HG03520 (cell line): ENCODE measurements at regions not wholly inside any gene's neighbourhood (a gene's known extent, or its start where the extent isn't known, plus 50 kb on each side); places are given as distances from the start of the nearest gene placed in this dataset.

Source experiments
- ATAC-seq: cut with Tn5 transposase; IDR thresholded peaks from one replicate; pipeline ENCODE4 v1.9.1; 2021; ENCODE audit warnings: mild to moderate bottlenecking, moderate library complexity; ENCODE audit not compliant: unreplicated experiment

DNA sequence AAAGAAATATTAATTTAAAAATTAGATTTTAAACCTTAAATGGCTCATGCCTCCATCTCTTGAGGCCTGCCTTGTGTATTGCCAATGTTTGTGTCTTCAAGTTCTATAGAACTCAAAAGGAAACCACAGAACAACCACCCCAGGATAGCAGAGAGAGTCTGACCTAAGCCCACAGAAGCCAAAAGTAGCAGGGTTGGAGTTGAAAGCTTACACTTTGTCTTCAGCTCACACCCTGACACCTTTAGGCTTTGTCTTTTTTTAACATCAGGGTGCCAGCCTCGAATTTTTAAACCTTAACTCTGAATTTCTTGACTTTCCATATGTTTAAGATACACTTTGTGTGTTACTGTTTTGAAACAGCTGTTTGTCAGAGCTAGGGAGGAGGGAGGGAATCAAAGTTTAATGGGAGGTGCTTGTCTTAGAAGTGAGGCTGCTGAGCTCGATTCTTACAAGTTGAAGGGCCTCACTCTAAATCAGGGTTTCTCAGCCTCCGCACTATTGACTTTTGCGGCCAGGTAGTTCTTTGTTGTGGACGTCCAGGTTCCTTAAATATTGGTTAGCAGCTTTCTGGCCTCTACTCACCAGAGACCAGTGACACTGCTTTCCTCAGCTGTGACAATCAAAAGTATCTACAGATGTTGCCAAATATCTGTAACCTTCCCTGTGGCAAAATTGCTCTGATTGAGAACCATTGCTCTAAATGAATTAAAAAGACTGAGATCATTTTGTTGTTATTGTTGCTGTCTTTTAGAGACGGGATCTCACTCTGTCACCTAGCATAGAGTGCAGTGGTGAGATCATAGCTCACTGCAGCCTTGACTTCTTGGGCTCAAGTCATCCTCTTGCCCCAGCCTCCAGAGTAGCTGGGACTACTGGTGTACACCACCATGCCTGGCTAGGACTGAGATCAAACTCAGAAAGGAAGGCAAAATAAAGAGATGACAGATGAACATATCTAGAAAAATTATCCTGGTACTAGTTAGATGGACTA lies 139.2 kb upstream of the EOMES start:
- ATAC-seq = no peak

DNA sequence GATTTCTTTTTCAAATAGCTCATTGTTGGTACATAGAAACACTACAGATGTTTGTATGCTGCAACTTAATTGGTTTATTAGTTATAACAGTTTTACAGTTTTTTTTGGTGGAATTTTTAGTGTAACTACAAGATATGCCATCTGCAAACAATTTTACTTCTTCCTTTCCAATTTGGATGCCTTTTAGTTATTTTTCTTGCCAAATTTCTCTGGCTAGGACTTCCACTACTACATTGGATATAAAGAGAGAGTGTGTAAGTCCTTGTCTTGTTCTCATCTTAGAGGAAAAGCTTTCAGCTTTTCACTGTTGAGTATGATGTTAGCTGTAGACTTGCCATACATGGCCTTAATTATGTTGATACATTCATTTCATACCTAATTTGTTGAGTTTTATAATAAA lies 143.6 kb upstream of the EOMES start:
- no peak for ATAC-seq

- ATAC-seq = no peak
These were observed 147.0 kb upstream of the EOMES start for GRCh38 chr3:27869152-27869551.

DNA sequence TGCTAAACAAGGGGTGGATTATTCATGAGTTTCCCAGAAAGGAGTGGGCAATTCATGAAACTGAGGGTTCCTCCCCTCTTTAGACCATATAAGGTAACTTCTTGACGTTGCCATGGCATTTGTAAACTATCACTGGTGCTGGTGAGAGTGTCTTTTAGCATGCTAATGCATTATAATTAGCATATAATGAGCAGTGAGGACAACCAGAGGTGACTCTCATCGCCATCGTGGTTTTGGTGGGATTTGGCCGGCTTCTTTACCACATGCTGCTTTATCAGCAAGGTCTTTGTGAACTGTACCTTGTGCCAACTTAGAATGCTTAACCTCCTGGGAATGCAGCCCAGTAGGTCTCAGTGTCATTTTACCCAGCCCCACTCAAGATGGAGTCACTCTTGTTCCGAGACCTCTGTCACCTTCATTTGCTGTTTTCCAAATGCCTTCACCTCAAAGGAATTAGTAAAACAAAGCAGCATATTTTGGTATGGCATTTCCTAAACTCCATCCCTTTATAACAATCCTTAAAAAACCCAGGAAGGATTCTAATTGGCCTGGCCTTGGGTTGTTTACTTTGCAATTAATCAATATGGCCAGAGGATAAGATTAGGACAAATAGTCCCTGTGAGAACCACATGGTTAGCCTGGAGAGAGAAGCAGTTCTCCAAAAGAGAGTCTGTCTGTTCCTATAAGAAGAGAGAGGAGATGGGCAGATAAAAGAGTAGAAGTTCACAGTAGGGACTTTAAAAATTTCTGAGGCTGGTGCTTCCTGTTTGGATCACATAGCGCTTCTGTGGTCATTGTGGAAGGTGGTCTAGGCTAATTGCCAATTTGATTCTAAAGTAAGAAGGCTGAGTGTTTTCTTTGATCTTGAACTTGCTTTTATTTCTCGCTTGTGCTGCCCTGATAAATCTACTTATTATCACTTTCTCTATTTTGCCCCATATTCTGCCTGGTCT lies 155.2 kb upstream of the EOMES start:
- no peak for ATAC-seq

- no peak for ATAC-seq
These were observed 155.9 kb upstream of the EOMES start for GRCh38 chr3:27878014-27878383.

- no peak for ATAC-seq
These were observed 159.1 kb upstream of the EOMES start for GRCh38 chr3:27880969-27881892.

DNA sequence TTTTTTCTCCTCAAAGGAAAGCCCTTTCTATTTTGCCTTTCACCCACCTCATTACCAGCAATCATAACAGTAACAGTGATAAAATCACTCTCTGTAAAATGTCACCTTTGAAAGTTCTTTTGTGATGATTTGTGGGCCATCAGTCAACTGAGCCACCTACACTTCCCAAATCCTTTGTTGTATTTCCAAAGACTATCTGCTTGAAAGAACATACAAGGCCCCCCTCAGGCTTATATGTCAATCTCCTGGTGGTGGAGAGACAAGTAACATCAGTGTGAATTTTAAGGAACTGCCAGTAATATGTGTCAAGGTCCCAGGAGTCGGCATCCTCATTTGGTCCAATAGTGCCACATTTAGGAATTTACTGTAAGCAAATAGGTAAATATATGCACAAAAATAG lies 161.1 kb upstream of the EOMES start:
- ATAC-seq = no peak

DNA sequence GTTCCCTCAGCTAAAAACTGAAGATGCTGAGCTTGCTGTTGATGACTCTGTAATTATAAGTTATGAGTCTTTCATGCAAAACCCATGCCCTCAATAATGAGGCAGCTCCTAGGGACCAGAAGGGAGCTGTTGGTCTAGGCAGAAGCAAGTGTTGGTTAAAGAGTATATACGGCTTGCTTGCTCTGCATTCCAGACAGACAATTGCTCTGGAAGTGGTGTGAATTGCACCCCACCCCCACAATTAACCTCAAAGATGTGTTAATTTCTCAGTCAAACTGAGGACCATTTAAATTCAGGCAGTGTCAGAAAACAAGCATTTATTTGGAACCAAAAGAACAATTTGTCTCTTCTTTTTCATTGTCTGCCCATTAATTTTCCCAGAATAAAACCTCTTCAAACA lies 163.5 kb upstream of the EOMES start:
- ATAC-seq = no peak

DNA sequence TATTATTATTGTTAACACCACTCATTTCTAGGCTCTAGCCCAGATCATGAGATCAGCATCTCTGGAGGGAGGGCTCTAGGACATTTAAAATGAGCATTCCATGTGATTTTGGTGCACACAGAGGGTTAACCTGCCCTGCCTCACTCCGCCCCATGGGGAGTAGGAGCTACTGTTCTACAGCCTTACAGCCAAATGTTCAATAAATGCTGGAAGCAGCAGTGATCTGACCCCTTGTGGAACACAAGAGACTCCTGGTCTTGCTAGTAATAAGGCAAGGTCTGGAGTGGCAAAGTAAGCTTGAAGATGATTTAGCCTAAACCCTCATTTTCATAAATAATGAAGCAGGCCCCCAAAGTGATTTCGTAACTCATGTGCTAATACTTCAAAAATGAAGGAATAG lies 166.4 kb upstream of the EOMES start:
- ATAC-seq = no peak

DNA sequence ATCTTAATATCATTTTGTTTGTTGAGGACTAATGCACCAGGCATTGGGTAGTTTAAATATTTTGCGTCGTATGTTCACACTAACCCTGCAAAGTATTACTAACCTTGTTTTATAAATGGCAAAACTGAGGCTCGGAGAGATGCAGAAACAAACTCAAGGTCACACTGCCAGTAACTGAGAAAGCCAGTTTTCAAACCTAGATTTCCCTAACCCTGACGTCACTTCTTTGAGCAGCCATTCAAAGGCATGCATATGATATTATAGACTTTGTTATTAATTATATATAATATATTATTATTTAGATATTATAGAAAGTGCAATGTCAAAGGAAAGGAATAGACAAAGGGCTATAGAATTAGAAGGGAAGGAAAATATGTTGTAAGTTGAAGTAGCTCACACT lies 167.6 kb upstream of the EOMES start:
- no peak for ATAC-seq

DNA sequence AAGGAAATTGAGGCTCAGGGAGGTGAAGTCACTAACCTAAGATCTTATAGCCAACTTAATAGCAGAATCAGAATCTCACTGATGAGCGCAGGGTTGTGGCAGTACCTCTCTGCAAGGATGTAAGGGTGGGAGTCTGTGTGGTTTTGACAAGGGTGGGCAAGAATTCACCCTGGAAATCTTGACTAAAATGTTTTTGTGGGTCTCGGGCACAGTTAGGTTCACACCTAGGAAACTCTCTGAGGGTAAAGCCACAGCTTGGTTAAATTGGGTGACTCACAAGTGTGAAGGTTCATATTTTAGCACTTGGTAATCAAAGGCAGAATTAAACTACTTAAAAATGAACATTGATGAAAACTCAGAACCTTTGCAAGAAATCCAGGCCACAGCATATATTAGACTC lies 178.2 kb upstream of the EOMES start:
- no peak for ATAC-seq

- no peak for ATAC-seq
These were observed 181.3 kb upstream of the EOMES start for GRCh38 chr3:27903446-27903845.

DNA sequence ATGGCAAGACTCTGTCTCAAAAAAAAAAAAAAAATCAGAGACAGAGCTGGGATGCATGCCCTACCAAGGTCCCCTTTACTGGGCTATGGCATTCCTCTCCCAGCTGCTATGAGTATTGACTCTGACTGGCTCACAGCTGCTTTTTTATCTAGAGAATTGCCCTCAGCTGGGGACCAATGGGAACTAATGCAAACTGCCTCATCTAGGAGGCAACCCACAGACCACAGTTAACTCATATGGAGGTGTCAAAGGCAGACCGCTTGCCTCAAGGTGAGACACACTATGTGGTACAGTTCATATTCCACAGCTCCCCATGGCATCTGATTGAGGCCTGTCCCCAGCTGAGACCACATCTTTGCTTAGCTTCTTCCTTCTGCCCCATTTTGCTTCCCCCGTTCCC lies 183.5 kb upstream of the EOMES start:
- ATAC-seq = no peak

- ATAC-seq = no peak
These were observed 185.0 kb upstream of the EOMES start for GRCh38 chr3:27907148-27907547.

GRCh38 chr3:27907929-27908328 lies 185.8 kb upstream of the EOMES start:
- ATAC-seq = no peak

DNA sequence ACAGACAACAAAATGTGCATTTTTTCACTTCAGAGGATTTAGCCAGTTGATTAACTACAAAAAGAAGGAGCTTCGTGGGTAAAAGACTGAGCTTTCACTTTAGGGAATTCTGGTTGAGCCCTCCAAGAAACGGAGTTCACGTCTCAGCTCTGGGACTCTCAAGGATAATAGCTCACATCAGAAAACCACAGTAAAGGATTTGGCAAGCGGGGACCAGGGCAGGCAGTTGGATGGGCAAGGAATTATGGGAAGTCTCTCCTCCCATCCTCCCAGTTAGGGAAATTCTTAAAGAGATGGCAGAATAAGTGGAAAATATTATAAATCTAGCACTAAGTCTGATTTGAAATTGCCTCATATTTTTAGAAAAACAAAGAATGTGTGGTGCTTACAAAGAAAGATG lies 188.3 kb upstream of the EOMES start:
- no peak for ATAC-seq

- no peak for ATAC-seq
These were observed 192.1 kb upstream of the EOMES start for GRCh38 chr3:27914199-27914598.

- no peak for ATAC-seq
These were observed 201.4 kb upstream of the EOMES start for GRCh38 chr3:27923349-27924068.

DNA sequence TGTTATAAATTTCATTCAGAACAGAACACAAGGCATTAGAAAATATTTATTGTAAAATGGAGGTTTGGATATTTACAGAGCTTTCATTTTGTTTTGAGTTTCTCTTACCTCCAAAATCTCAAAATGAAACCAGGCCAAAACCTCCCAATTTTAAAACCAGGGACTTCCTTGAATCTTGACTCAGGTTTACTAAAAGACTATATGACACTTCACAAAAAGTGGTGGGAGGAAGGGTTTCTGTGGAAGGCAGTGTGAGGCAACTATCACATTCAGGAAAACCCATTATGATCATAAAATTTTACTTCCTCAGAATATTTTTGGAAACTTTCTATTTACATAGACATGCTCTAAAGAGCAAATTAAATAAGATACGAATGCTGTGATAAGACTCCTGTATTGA lies 205.8 kb upstream of the EOMES start:
- ATAC-seq = no peak

GRCh38 chr3:27930052-27930602 lies 208.0 kb upstream of the EOMES start:
- ATAC-seq = no peak
